ENCODE measurements at regions not wholly inside any gene's neighbourhood (a gene's known extent, or its start where the extent isn't known, plus 50 kb on each side); places are given as distances from the start of the nearest gene placed in this dataset.

GRCh38 chr9:87108661-87109060, 161.4 kb upstream of the GAS1 start:
- TF ChIP-seq CTCF (IDR thresholded peaks at IDR 0.05): no peak
- no peak for TF ChIP-seq POLR2A (IDR thresholded peaks at IDR 0.05)
